ENCODE measurements at regions not wholly inside any gene's neighbourhood (a gene's known extent, or its start where the extent isn't known, plus 50 kb on each side); places are given as distances from the start of the nearest gene placed in this dataset.

DNA sequence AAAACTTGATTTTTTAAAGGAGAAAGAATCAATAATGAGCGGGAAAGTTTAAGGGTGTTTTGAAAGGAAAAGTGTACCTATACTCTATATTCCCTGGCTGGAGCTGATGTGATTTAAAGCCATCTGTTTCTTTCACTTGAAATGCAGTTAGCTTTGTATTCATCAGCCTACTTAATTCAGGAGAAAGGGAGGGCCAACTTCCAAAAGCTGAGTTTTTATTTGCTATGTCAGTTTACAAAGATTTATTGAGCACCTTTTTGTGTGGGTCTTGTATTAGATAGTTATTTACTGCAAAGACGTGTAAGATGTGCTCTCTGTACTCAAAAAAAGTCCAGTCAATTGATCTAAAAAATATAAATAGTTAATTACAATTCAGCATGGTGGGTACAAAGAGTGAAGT lies 176.2 kb upstream of the GOLIM4 start:
- DNase-seq: no peak

DNA sequence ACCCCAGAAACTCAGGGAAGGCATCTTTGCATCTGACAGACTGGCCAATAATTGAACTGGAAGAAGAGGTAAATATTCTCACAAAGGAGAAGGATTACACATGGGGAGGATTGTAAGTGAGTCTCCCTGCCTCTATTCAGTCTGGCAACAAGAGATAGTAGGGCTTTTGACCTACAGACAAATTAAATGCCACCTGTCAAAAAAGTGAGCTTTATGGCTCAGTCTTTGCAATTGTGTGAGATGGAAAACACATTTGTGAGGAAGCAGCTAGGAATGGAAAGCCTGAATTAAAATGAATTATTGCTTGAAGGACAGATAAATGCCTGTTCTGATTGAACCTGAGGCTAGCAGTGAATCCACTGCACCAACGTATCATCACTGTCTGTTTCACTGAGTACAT lies 173.3 kb upstream of the GOLIM4 start:
- DNase-seq: no peak

DNA sequence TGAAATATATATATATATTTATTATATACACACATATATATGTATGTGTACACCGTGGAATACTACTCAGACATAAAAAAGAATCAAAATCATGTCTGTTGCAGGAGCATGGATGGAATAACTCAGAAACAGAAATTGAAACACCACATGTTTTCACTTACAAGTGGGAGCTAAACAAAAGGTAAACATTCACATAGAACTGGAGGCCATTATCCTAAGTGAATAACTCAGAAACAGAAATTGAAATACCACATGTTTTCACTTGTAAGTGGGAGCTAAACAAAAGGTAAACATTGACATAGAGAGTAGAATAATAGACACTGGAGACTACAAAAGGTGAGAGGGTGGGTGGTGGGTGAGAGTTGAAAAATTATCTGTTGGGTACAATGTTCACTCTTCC lies 171.5 kb upstream of the GOLIM4 start:
- no peak for DNase-seq

DNA sequence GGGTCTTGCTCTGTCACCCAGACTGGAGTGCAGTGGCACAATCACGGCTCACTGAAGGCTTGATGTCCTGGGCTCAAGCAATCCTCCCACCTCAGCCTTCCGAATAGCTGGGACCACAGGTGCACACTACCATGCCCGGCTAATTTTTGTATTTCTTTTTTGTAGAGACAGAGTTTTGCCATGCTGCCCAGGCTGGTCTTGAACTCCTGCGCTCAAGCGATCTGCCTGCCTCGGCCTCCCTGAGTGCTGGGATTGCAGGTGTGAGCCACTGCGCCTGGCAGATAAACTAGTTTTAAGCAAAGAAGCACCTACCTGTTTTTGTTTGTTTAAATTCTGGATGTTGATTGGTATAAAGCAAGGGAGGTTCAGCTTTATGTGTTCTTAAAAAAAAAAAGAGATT lies 170.6 kb upstream of the GOLIM4 start:
- DNase-seq: no peak

DNA sequence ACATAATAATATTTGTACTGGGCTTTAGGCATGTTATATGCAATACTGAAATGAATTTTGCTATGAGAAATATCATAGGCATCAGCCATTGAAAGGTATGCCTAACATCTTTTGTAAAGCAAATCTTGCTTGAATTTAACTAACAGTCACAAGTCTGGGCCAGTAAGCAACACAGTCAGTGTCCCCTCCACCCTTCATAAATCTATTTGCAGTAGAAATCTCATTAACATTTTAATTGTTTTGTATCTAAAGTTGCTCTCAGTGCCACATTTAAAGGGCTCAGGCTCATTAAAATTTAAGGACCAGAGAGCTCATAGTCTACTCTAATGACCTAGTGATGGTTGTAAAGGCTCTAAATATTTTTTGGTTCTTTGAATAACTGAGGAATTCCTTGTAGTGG lies 167.2 kb upstream of the GOLIM4 start:
- no peak for DNase-seq

DNA sequence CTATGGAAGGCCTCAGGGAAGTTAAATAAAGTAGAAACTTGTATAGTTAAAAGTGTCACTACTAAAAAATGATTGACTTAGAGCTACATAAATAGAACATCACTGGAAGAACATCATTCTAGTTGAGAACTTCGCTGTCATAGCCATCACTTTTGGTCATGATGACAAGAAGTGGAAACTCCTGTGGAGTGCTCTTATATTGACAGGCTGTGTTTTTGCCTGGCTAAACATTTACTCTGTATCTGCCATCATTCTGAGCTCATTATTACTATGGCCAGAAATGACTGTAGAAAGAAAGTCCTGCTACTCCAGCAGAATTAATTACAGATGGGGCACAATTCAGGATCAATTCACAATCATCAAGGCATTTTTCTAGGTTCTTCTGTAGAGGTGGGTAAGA lies 165.1 kb upstream of the GOLIM4 start:
- no peak for DNase-seq

DNA sequence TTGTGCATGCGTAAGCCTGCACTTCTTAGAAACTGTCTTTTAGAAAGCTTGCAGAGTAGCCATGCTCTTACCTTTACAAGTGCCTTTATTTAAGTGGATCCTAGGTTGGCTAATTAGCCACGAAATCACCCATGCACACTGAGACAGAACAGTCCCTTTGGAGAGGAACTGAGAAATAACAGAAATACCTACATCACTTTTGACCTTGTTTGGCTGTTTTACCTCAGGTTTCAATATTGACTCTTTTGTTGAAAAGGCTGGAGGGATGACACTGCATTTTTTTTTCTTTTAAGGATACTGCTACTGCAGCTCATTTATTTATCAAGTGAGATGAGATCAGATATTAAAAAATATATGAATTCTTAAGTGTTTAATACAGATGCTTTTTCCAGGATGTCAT lies 155.6 kb upstream of the GOLIM4 start:
- DNase-seq: no peak

DNA sequence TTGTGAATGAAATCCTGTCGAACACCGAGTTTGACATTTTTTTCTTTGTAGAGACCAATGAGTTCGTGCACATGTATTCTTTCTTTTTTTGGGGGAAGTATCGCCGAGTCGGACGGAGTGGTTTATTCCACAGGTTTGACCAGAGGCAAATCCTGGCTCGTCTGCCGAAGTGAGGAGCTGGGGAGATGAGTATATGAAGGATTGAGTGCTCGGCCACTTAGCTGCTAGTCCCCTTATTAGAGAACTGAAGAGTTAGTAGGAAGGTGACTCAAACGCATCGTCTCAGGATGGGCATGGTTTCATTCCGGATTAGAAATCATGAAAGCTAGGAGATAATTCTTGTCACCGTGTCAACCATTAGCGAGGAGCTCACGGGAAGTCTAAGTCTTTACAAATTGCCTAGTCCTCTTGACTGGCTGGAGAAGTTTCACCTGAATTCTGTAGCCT lies 154.7 kb upstream of the GOLIM4 start:
- DNase-seq: no peak

DNA sequence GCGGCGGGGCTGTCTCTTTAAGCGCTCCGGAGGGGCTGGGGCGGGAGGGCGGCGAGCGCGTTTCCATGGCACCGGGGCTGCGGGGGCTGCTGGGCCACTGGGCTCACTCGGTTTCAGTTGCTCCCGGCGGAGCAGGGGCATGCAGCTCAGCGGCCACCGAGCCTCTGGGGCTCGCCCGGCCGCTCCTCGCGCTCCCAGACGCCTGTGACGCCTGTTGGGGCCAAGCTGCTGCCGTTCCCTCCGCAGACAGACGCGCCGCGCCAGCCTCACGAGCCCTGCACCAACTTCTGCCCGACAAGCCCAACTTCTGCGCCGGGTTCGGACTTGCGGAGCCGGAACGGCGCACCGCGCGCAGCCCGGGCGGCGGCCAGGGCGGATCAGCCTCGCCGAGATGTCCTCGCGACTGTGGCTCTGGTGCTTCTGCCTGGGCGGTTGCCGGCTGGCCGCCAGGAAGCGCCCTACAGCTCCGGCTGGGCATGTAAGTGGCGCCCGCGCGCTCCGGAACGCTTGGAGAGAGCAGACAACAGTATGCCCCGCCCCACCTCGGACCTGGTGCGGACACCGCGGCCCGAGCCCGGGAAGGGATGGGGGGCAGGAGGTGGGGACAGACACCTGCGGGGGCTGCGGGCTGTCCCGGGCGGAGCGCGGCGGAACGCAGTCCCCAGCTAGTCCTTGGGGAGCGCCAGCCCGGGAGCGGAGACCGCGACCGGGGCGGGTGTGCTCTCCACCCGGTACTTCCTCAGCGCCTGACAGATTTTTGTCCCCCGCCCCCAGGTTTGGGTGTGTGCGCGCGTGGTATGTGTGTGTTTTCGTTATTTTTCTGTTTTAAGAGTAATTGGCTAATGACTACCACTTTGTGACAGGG lies 154.1 kb upstream of the GOLIM4 start:
- DNase-seq: peak; percentile 73

DNA sequence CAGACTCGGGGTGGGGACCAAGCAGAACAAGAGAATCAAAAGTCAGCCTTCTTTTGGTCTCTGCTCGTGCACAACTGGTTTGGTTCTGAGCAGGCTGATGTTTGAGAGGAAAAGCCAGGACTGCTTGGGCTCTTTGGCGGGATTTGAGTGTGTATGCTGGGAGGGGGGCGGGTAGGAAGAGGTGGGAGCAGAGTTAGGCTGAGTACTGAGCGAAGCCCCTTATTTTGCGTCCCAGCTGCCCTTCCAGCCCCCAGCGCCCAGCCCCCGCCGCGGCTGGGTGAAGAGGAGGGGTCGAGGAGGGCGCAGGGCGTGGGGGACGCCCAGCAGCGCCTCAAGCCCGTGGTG lies 153.5 kb upstream of the GOLIM4 start:
- DNase-seq: no peak

DNA sequence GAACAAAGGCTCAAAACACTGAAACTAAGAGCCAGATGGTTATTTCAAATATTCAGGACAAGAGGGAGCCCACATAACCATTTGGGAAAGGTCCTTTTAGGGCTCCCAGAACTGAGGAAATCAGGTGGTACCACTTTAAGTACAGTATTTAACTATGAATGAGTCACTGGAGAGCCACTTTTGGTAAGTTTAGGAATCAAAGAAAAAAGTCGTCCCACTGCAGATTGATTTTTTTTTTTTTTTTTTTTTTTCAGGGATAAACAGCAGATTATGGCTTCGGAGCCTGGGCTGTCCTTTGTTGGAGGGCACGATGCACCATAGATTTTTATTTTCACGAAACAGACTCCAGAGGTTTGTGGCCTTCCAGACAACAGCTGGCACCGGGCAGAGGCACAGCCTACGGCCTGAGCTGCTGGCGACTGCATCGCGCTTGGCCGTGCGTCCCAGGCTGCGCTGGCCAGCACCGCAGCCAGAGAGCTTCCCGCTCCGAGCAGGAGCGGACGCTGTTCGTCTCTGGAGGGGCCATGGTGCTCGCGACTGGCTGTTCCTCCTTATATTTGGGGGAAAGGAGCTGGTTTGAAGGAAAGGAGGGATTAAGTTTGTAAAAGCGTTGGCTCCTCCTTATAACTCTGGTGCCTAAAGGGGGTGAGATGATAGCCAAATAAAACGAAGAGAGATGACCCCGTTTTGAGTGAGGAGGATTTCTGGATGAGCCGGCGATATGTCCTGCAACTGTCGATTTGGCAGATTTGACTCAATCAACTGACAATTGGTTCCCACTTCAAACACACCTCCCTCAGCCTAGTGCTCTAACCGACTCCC lies 152.9 kb upstream of the GOLIM4 start:
- DNase-seq: no peak

DNA sequence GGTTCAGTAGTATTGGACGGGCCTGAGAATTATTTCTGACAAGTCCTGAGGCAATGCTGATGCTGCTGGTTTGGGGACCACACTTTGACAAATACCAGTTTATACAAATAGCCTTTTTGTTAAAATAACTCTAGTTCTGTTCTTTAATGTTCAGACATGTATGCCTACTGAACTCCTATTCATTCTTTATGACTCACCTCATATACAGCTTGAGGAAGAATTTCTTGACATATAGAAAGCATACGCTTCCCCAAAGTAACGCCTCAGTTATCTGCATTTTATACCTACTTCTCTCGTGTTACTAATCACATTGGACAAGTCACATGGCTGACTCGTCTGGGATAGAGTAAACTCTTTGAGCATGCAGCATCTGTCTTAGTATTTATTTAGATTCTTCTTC lies 145.4 kb upstream of the GOLIM4 start:
- no peak for DNase-seq

DNA sequence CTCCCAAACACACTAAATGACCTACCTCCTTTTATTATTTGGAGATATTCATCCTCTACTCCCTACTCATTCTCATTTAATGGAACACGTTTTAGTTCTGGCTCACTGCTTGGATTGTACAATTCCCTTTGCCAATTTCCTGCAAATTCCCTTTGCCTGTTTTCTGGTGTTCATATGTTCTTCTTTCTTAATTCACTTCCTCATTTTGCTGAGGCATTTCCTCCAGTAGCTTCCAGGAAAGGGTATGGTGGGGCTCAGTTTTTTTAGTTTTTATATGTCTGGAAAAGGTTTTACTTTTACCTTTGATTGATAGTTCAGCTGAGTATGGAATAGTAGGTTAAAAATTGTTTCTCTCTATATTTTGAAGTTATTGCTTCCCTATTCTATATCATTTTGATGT lies 143.6 kb upstream of the GOLIM4 start:
- no peak for DNase-seq

DNA sequence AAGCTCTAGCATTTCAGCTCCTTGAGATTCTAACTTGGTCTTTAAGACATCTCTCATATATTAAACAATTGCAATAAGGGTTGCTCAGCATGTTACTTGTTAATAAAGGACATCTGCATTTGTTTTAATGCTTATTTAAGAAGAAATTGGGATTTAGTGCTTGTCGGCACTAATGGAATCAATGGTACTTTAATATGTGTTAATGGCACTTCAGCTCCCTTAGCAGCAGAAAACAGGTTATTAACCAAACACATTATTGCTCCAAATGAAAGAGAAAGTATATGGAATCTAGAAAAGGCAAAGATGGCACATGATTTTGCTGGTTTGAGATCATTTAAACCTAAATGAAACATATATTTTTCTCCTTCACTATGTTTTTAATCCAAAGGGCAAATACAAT lies 137.3 kb upstream of the GOLIM4 start:
- no peak for DNase-seq

DNA sequence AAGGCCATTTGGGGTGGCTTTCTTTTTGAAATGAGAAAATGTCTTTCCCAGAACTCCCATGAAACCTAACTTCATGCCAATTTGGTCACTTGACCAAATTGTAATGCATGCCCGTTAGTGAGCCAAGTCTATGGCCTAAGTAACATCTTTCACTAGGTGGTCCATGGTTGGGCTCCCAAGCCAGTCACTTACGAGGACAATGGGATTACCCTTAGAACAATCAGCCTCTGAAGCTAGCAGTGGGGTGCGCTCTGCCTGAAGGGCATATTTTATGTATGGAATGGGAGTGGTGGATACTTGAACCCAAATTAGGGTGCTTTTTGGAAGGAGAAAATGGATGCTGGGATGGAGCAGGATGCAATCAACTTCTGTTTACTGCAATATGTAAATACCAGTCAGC lies 127.4 kb upstream of the GOLIM4 start:
- DNase-seq: no peak

DNA sequence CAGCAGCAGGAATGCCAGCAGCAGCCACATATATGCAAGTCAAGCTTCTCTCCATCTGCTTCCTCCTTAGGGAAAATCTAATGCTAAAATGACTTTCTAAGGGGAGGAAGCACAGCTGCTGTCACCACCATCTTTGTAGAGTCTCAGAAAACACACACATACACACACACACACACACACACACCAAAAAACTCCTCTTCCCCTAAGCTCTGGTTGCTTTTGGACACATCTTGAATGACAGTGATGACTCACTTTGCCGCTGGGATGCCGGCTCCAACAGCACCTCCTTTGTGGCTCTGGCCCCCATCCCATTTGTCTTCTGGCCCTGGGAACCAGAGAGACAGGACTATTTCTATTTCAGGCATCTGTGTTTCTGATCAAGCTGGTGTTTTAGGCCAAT lies 124.8 kb upstream of the GOLIM4 start:
- DNase-seq: no peak

DNA sequence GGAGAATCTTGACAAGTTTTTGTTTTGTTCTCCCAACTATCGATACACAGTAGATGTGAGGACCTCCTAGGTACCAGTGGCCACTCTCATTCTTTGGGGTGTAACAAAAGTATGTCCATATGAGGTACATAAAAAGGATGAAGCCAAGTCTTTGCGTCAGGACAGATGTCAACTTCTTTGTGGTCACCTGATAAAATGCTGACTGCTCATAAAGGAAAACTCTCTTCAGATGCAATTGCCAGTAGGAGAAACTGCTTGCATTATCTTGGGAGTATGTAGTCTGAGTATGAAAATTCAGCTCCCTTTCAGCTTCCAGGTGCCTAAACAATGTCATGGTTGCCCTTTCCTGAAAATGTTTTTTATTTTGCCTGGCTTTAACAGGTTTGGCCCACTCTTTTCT lies 123.8 kb upstream of the GOLIM4 start:
- DNase-seq: no peak

DNA sequence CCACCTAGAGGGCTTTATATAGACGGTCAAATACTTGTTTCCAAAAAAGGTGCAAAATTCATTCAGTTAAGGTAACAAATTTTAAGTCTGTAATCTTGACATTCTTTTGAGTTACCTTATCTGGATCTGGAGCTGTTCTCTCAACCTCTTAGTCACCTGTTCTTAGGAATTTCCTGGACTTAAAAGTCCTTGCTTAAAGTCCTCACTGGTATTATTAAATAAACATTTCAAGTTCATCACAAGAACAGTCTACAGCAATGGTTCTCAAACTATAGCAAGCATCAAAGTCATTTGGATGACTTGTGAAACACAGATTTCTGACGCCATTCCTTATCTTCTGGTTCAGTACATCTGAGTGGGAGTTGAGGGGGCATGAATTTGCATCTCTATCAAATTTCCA lies 122.9 kb upstream of the GOLIM4 start:
- DNase-seq: no peak

DNA sequence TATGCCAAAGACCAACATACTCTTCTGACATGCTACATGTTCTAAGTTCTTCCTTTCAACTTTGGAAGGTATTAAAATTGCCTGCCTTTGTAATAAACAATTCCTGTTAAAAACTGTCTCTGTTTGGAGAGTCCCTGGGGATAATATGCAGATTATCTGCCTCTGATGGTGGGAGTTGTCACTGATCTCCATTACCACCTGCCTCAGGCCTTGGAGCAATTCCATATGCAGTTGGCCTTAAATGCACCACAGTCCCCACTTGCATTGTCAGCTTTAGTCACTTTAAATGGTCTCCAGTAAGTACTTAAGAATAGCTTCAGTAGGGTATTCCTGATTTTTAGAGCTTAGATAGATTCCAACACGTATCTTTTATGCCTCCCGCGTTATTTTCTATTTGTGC lies 121.1 kb upstream of the GOLIM4 start:
- no peak for DNase-seq

DNA sequence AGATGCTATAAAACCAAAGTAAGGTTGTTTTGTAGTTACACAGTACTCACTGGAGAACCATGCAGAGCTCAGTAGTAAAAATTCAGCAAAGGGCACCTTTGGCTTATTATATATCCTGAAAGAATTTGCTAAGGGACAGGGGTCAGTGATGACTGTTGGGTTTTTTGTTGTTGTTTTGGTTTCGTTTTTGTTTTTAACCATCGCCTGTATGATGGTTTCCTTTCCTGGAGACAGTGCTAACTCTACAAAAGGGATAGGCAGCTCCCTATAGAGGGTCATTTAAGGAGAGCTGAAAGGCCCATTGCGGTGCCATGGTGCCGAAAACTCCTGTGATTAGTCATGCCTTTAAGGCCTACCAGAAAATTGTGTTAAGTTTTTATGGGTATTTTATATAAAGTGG lies 118.2 kb upstream of the GOLIM4 start:
- no peak for DNase-seq

DNA sequence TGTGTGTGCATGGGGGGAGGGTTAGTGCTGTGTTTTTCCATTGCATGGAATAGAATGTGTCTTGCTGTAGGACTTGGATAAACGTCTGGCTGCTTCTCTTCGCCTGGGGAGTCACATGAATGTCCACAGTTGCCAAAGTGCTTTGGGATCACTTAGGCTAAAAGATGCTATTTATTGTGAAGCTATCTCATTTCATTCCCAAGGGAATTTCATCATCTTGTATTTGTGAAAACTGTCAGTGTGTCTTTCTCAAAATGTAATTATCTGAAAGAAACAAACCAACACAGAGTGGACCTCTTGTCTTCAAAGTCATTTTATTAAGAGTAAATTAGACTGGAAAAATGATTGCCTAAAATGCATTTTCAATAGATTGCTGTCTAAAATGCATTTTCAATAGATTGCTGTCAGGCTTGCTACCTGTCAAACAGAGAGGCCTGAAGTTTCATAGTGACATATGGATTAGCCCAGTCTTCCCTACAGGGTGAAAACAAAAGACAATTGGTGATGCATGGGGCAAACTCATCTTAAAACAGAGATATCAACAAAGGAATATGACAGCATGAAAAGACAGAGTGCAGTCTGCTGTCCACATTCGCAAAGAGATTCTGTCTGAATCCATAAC lies 117.1 kb upstream of the GOLIM4 start:
- no peak for DNase-seq

DNA sequence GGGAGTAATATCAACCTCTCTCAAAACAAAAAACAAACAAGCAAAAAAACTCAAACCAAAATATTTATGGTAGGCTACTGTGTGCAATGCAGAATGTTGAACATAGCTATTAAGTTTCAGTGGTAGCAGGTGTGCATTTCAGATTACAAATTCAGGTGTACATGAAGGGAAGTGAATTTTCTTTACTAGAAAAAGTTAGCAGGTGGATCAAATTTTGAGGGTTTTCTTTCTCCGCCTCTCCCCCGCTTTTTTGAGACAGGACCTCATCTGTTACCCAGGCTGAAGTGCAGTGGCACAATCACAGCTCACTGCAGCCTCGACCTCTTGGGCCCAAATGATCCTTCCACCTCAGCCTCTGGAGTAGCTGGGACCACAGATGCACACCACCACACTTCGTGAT lies 109.7 kb upstream of the GOLIM4 start:
- DNase-seq: no peak

DNA sequence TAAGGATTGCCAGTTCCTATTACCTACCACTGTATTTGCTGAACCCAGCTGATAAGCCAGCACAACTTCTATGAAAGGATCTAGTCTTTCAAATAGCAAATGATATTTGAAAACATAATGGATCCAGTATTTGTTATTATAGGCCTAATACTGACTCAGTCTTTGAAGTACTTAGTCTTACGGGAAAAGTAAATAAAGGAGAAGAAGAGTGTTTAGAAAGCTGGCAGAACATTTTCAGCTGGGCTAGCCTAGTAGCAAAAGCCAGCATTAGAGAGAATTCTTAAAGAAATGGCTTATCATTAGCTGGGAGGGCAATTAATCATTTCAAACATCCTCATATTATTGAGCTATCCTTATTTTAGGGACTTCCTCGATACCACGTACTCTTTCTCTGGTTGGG lies 101.4 kb upstream of the GOLIM4 start:
- DNase-seq: no peak

DNA sequence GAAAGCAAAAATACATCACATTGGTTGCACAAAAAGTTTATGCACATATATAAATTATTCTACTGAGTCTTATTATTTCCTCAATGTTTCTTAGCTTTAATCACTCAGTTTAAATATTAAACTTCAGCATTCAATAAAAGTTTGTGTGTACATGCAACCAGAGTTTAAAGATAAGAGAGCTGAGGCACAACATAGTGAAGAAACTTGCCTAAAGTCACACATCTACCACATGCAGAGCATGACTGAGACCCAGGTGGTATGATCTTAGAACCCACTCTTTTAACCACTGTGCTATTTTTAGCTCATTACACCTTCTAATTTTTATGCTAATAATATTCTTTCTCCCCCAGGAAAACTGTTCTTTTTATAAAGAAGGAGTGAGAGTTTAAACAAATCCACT lies 96.1 kb upstream of the GOLIM4 start:
- DNase-seq: no peak

All from GDM1 (cell line).